Left ventricle myocardium inferior (tissue), 1 donor: ENCODE measurements at regions not wholly inside any gene's neighbourhood (a gene's known extent, or its start where the extent isn't known, plus 50 kb on each side); places are given as distances from the start of the nearest gene placed in this dataset.

ENCODE experiments used
- DNase-seq: peaks from one replicate; pipeline ENCODE4 v3.0.0-alpha.2; 2020
- H3K27ac ChIP-seq: fragments of 200-600 bp; replicated peaks from 2 replicates; pipeline ENCODE4 v1.8.0; 2021
- H3K27me3 ChIP-seq: fragments of 200-600 bp; 2 replicates; pipeline ENCODE4 v1.8.0; 2021; ENCODE audit warnings: low read depth
- H3K36me3 ChIP-seq: fragments of 200-600 bp; 2 replicates; pipeline ENCODE4 v1.8.0; 2021
- H3K4me1 ChIP-seq: fragments of 200-600 bp; 2 replicates; pipeline ENCODE4 v1.8.0; 2021
- H3K4me3 ChIP-seq: fragments of 200-600 bp; 2 replicates; pipeline ENCODE4 v1.8.0; 2021; ENCODE audit warnings: mild to moderate bottlenecking, moderate library complexity
- H3K9me3 ChIP-seq: fragments of 200-600 bp; replicated peaks from 2 replicates; pipeline ENCODE4 v1.8.0; 2021
- intact Hi-C: fragments of 100-400 bp; cut with micrococcal nuclease; formaldehyde crosslinking; loops from one replicate; pipeline ENCODE4 v1.11.0; 2022
- TF ChIP-seq, protein P1 (sequence below): fragments of 200-600 bp; IDR thresholded peaks from 2 replicates; pipeline ENCODE4 v1.8.0; 2021; ENCODE audit warnings: antibody characterized with exemption, mild to moderate bottlenecking, borderline replicate concordance
- donor health status: DM: no; HTN: yes; CAD: no; lungs with severe emphysema.

DNA sequence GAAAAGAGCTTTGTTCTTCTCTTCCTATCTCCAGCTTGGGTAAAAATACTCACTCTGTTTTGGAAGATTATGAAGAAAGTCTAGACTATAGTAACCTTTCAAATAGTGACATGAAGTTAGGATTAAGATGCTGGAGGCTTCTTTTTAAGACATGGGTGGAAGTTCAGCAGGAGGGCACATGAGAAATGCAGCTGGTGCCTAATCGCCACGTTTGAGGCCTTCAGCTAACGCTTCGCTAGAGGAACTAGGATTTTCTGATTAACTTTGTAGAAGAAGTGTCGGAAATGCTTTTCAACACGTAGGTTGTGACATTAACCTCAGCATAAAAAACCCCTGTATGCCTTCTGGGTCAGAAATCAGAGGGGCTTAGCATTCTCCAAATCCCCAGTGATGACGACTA, 348.1 kb upstream of the MAP3K7 start:
- Histone ChIP-seq H3K9me3 (no peaks in the 10 kb centered on the region), H3K27ac (peak overlapping the region; percentile 62), H3K36me3 (no peaks in the 10 kb centered on the region), H3K4me3 (no peak overlapping the region), H3K27me3 (no peaks in the 10 kb centered on the region), H3K4me1 (peaks cover 11% of the 10 kb centered on the region)
- TF ChIP-seq, protein P1, sequence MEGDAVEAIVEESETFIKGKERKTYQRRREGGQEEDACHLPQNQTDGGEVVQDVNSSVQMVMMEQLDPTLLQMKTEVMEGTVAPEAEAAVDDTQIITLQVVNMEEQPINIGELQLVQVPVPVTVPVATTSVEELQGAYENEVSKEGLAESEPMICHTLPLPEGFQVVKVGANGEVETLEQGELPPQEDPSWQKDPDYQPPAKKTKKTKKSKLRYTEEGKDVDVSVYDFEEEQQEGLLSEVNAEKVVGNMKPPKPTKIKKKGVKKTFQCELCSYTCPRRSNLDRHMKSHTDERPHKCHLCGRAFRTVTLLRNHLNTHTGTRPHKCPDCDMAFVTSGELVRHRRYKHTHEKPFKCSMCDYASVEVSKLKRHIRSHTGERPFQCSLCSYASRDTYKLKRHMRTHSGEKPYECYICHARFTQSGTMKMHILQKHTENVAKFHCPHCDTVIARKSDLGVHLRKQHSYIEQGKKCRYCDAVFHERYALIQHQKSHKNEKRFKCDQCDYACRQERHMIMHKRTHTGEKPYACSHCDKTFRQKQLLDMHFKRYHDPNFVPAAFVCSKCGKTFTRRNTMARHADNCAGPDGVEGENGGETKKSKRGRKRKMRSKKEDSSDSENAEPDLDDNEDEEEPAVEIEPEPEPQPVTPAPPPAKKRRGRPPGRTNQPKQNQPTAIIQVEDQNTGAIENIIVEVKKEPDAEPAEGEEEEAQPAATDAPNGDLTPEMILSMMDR, result no peak
- intact Hi-C loops, result no loop called here
- DNase-seq, result no peak

DNA sequence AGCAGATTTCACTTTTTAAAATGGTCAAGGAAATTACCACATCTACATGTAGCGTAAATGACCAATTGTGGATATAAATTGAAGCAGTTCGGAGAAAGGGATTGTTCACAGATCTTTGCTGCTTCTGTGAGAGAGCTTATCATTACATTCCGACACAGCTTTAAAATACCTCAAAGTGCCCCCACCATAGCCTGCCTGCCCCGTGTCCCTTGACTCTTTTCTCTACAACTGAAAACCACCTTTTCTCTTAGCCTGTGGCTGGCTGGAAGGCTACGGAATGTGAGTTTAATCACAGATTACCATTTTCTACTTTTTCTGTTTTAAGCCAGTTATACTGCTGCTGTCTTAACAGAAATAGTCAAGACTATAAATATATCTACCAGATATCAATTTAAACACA, 347.2 kb upstream of the MAP3K7 start:
- TF ChIP-seq, protein P1, result no peak
- Histone ChIP-seq H3K27me3 (no peaks in the 10 kb centered on the region), H3K36me3 (no peaks in the 10 kb centered on the region), H3K9me3 (no peaks in the 10 kb centered on the region), H3K4me3 (no peak overlapping the region), H3K4me1 (peaks cover 11% of the 10 kb centered on the region), H3K27ac (no peak overlapping the region)
- no peak for DNase-seq
- intact Hi-C loops, result no loop called here

DNA sequence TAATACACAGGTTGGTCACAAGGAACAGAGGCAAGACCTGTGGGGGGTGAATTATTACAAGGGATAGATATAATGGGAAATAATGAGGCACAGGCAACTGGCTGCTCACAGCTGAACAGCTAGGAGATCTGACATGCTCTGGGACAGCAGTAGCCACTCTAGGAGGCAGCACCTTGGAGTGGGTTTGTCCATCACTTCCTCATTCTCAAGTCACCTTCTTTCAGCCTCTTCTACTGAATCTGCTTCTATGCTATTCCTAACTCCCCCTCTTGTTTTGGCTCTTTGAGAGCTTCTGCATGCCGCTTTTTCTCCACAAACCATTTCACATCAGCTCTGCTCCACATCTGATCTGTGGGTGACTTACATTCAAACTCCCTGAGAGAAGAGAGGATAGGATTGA, 345.5 kb upstream of the MAP3K7 start:
- DNase-seq, result no peak
- TF ChIP-seq, protein P1, result no peak
- Histone ChIP-seq H3K36me3 (no peaks in the 10 kb centered on the region), H3K4me3 (no peak overlapping the region), H3K4me1 (peaks cover 11% of the 10 kb centered on the region), H3K27me3 (no peaks in the 10 kb centered on the region), H3K9me3 (no peaks in the 10 kb centered on the region), H3K27ac (no peak overlapping the region)
- intact Hi-C loops, result no loop called here

DNA sequence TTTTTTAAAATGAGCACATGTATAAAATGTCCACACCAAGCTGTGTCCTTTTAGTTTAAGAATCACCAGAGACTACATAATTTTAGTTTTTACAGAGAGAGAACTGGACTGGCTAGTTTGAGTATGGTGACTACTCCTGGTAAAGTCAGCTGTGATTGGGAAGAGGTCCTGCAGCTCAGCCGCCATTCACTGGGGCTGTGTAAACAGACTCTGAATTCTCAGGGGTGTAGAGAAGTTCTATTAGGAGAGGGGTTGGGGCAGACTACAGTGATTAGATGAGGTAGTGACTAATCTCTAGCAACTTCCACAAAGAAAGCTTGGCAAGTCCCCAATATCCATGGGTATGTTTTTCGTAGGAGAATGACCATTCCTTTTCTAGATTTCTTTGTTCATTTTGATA, 341.2 kb upstream of the MAP3K7 start:
- H3K4me1 ChIP-seq, result no peaks in the 10 kb centered on the region
- no peaks in the 10 kb centered on the region for H3K27me3 ChIP-seq
- no peaks in the 10 kb centered on the region for H3K36me3 ChIP-seq
- intact Hi-C loops, result no loop called here
- DNase-seq, result no peak
- no peaks in the 10 kb centered on the region for H3K9me3 ChIP-seq
- no peak overlapping the region for H3K4me3 ChIP-seq
- H3K27ac ChIP-seq, result no peak overlapping the region
- TF ChIP-seq, protein P1, result no peak

DNA sequence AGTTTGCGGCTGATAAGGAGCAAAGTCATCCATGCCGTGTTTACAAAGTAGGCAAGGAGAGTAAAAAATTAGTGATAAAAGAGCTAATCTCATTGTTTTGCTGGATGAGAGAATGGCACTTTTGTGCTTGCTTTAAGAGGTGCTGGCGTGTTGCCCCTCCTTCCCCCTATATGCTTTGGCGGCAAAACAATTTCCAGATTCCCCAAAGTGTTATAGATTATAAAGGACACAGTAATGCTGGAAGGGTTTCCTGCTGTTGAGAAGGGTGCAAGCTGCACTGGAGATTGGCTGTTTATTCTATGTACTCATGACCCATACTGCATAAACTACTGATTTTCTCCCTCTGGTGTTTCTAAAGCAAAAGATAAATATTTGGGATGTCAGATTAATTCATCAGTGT, 338.9 kb upstream of the MAP3K7 start:
- Histone ChIP-seq H3K27ac (no peak overlapping the region), H3K36me3 (no peaks in the 10 kb centered on the region), H3K4me3 (no peak overlapping the region), H3K4me1 (no peaks in the 10 kb centered on the region), H3K9me3 (no peaks in the 10 kb centered on the region), H3K27me3 (no peaks in the 10 kb centered on the region)
- TF ChIP-seq, protein P1, result no peak
- intact Hi-C loops, result no loop called here
- DNase-seq, result no peak

DNA sequence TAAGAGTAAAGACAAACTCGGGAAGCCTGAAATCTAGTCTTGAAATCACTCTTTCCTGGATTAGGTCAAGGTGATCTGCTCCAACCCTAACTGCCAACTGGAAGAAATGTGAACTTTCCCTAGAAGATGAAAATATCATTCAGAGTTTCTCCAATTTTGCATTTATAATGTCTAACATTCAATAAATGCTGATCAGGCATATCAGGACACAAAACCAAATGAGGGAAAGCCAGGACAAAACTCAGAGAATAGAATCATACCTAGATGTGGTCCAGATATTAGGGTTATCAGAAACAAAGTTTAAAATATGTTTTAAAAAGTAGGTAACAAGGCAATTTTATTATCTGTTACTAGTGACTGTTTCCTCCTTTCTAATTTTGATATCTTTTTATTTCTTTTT, 335.5 kb upstream of the MAP3K7 start:
- DNase-seq, result no peak
- intact Hi-C loops, result no loop called here
- no peak overlapping the region for H3K4me3 ChIP-seq
- H3K27me3 ChIP-seq, result no peaks in the 10 kb centered on the region
- H3K27ac ChIP-seq, result no peak overlapping the region
- TF ChIP-seq, protein P1, result no peak
- H3K9me3 ChIP-seq, result no peaks in the 10 kb centered on the region
- no peaks in the 10 kb centered on the region for H3K4me1 ChIP-seq
- no peaks in the 10 kb centered on the region for H3K36me3 ChIP-seq
